ENCODE measurements at regions not wholly inside any gene's neighbourhood (a gene's known extent, or its start where the extent isn't known, plus 50 kb on each side); places are given as distances from the start of the nearest gene placed in this dataset.

DNA sequence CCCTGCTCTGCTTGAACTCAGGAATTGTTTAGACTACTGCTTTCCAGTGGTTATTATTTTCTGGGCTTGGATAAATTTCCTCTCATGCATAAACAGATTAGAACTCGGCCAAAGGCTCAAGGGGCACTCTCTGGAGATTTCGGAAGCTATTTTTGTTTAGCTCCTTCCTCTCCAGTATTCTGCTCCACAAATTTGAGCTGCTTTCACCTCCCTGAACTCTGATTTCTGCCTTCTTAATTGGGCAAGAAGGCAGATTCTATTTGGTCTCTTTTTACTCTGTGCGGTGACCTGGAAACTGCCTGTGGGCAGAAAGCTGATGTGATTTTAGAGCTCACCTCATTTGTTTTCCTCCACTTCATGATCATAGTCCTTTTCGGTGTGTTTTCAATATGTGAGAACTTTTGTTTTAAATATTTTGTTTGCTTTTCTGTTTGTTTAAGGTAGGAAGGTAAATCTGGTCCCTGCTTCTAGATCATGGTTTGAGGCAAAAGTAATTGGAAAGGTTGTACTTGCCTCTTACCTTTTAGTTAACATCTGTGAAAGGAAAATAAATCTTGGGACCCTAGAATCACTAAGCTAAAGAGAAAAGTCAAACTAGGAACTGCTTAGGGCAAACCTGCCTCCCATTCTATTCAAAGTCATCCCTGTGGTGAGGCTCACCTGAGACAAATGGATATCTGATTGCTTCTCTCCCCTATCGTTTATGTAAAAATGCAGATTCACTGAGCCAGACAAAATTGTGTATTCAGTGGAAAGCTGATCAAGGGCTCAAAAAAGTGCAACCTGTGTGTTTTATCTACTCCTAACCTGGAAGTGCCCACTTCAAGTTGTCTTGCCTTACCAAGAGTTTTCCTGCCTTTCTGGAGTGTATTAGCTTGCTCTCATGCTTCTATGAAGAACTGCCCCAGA, 714.7 kb upstream of the PCDH20 start:
- Histone ChIP-seq H3K4me1 (no peaks in the 10 kb centered on the region), H3K4me3 (no peak overlapping the region), H3K36me3 (no peaks in the 10 kb centered on the region), H3K27ac (replicated peaks in 1 of 4) (no peak overlapping the region), H3K27me3 (no peaks in the 10 kb centered on the region), H3K9me3 (no peaks in the 10 kb centered on the region)
- TF ChIP-seq POLR2A (IDR thresholded peaks at IDR 0.05; ENCODE audit: low read depth) (no peak), POLR2AphosphoS5 (IDR thresholded peaks at IDR 0.05) (no peak), EP300 (IDR thresholded peaks at IDR 0.05) (no peak)
- WGBS, result 65% methylated on average over 5 of the region's 5 CpGs
- intact Hi-C loops (cut with DNase I), result no loop called here
- DNase-seq (ENCODE audit: extremely low spot score), result no peak

- no peaks in the 10 kb centered on the region for H3K27me3 ChIP-seq
- H3K9me3 ChIP-seq, result no peaks in the 10 kb centered on the region
- WGBS, result 70% methylated on average over 2 of the region's 2 CpGs
- intact Hi-C loops (cut with DNase I), result no loop called here
- H3K36me3 ChIP-seq, result no peaks in the 10 kb centered on the region
- H3K4me3 ChIP-seq, result no peak overlapping the region
- no peak for TF ChIP-seq CTCF (IDR thresholded peaks at IDR 0.05)
- no peak for TF ChIP-seq POLR2A (IDR thresholded peaks at IDR 0.05; ENCODE audit: low read depth)
- no peak for TF ChIP-seq EP300 (IDR thresholded peaks at IDR 0.05)
- TF ChIP-seq POLR2AphosphoS5 (IDR thresholded peaks at IDR 0.05), result no peak
- DNase-seq (ENCODE audit: extremely low spot score), result no peak
- no peaks in the 10 kb centered on the region for H3K4me1 ChIP-seq
- H3K27ac ChIP-seq (replicated peaks in 1 of 4), result no peak overlapping the region
Observed at GRCh38 chr13:62129000-62129551, 713.4 kb upstream of the PCDH20 start.

DNA sequence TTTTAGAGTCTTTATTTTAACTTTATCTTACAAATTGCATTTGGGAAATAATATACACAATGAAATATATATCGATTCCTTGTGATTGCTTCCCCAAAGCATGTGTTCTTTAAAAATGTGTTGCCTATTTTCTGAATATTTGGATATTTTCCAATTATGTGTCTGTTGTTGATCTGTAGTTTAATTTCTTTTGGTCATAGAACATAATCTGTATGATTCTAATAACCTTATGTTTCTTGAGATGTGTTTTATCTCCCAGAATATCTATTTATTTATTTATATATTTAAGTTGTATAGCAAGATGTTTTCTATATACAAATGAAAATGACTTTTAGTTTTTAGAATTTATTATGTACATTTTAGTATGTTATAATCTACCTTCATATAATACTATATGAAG, 710.8 kb upstream of the PCDH20 start:
- 96% methylated on average over 1 of the region's 1 CpG for WGBS
- intact Hi-C loops (cut with DNase I), result no loop called here
- Histone ChIP-seq H3K27ac (replicated peaks in 1 of 4) (no peak overlapping the region), H3K36me3 (no peaks in the 10 kb centered on the region), H3K4me3 (no peak overlapping the region), H3K27me3 (no peaks in the 10 kb centered on the region), H3K4me1 (no peaks in the 10 kb centered on the region), H3K9me3 (no peaks in the 10 kb centered on the region)
- DNase-seq (ENCODE audit: extremely low spot score), result no peak
- no peak for TF ChIP-seq POLR2A (IDR thresholded peaks at IDR 0.05; ENCODE audit: low read depth)
- no peak for TF ChIP-seq CTCF (IDR thresholded peaks at IDR 0.05)
- no peak for TF ChIP-seq POLR2AphosphoS5 (IDR thresholded peaks at IDR 0.05)
- TF ChIP-seq EP300 (IDR thresholded peaks at IDR 0.05), result no peak

GRCh38 chr13:62125451-62125850, 709.8 kb upstream of the PCDH20 start:
- no peak for DNase-seq (ENCODE audit: extremely low spot score)
- Histone ChIP-seq H3K27ac (replicated peaks in 1 of 4) (no peak overlapping the region), H3K27me3 (no peaks in the 10 kb centered on the region), H3K4me1 (no peaks in the 10 kb centered on the region), H3K36me3 (no peaks in the 10 kb centered on the region), H3K9me3 (no peaks in the 10 kb centered on the region), H3K4me3 (no peak overlapping the region)
- 63% methylated on average over 1 of the region's 1 CpG for WGBS
- intact Hi-C loops (cut with DNase I), result no loop called here
- TF ChIP-seq EP300 (IDR thresholded peaks at IDR 0.05) (no peak), POLR2AphosphoS5 (IDR thresholded peaks at IDR 0.05) (no peak), POLR2A (IDR thresholded peaks at IDR 0.05; ENCODE audit: low read depth) (no peak)

DNA sequence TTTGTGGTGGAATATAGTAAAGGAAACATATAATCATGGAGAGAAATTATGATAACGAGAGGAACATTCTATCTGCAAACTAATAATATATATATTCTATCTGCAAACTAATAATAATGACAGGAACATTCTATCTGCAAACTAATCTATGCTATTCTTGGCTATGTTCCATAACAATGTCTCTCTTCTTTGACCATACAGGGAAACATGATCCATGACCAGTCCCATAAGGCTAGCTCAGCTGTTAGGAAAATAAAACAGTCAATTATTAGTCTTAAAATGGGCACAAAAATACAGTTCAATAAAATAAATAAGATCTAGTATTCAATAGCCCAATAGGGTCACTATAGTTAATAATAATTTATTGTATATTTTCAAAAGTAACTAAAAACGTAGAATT, 707.8 kb upstream of the PCDH20 start:
- H3K9me3 ChIP-seq, result no peaks in the 10 kb centered on the region
- TF ChIP-seq EP300 (IDR thresholded peaks at IDR 0.05) (no peak), POLR2A (IDR thresholded peaks at IDR 0.05; ENCODE audit: low read depth) (no peak)
- WGBS, result 61% methylated on average over 2 of the region's 2 CpGs
- H3K27ac ChIP-seq (replicated peaks in 1 of 4), result no peak overlapping the region
- intact Hi-C loops (cut with DNase I), result no loop called here
- no peaks in the 10 kb centered on the region for H3K4me1 ChIP-seq
- no peak overlapping the region for H3K4me3 ChIP-seq
- DNase-seq (ENCODE audit: extremely low spot score), result no peak
- no peaks in the 10 kb centered on the region for H3K27me3 ChIP-seq
- H3K36me3 ChIP-seq, result no peaks in the 10 kb centered on the region

DNA sequence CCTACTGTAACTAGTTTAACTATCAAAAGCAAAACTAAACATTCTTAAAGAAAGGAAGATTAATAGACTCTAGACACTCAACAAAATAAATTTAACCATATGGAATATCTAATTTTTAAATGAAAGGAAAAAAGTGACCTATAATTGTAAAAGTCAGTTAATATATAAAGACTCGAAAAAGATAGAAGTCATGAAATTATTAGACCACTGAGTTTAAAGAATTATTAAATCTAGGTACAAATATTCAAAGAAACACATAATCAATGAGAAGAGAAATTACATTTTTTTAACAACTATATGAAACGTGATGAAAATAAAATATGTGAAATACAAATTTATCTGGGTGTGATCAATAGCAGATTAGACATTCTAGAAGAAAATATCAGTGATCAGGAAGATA, 706.8 kb upstream of the PCDH20 start:
- Histone ChIP-seq H3K27ac (replicated peaks in 1 of 4) (no peak overlapping the region), H3K27me3 (no peaks in the 10 kb centered on the region), H3K4me3 (no peak overlapping the region), H3K9me3 (no peaks in the 10 kb centered on the region), H3K4me1 (no peaks in the 10 kb centered on the region), H3K36me3 (no peaks in the 10 kb centered on the region)
- WGBS, result 84% methylated on average over 2 of the region's 2 CpGs
- TF ChIP-seq POLR2A (IDR thresholded peaks at IDR 0.05; ENCODE audit: low read depth), result no peak
- TF ChIP-seq CTCF (IDR thresholded peaks at IDR 0.05), result no peak
- no peak for TF ChIP-seq POLR2AphosphoS5 (IDR thresholded peaks at IDR 0.05)
- DNase-seq (ENCODE audit: extremely low spot score), result no peak
- intact Hi-C loops (cut with DNase I), result no loop called here

All from esophagus muscularis mucosa (tissue), 4 donors.